ENCODE measurements at regions not wholly inside any gene's neighbourhood (a gene's known extent, or its start where the extent isn't known, plus 50 kb on each side); places are given as distances from the start of the nearest gene placed in this dataset.

- TF ChIP-seq CTCF (conservative IDR thresholded peaks at IDR 0.05; ENCODE audit: low read length) = no peak
- no peak for TF ChIP-seq EZH2phosphoT487 (IDR thresholded peaks at IDR 0.05; ENCODE audit: borderline replicate concordance, low read depth, low read length)
These were observed 485.1 kb downstream of the FOXO1 start for GRCh38 chr13:40181203-40181845.
